Ovary (tissue), 7 donors: ENCODE measurements at regions not wholly inside any gene's neighbourhood (a gene's known extent, or its start where the extent isn't known, plus 50 kb on each side); places are given as distances from the start of the nearest gene placed in this dataset.

Experiments used
- DNase-seq, 5 donors: peaks; one replicate each; pipeline ENCODE4 v3.0.0-alpha.2; 2019 to 2020
- H3K27ac ChIP-seq, 2 donors: fragments of 200-600 bp; one replicate each; pipeline versions ENCODE4 v1.5.1 to v1.8.0; 2019 to 2022
- H3K27me3 ChIP-seq: fragments of 200-600 bp; one replicate; pipeline ENCODE4 v1.8.0; 2022
- H3K36me3 ChIP-seq: fragments of 200-600 bp; sonication (generic); one replicate; pipeline ENCODE4 v1.5.1; 2019
- H3K4me1 ChIP-seq: one replicate; pipeline ENCODE4 v1.8.1; 2013; ENCODE audit warnings: mild to moderate bottlenecking, moderate library complexity; ENCODE audit not compliant: insufficient read depth
- H3K4me3 ChIP-seq: fragments of 200-600 bp; sonication (generic); one replicate; pipeline ENCODE4 v1.5.1; 2017
- H3K9me3 ChIP-seq, 2 donors: fragments of 200-600 bp in 1 of 2; sonication (generic) in 1 of 2; one replicate each; pipeline versions ENCODE4 v1.5.1 to v1.8.1; 2013 to 2019; ENCODE audit warnings: mild to moderate bottlenecking in 1 of 2, moderate library complexity in 1 of 2
- EP300 ChIP-seq: sonication (generic); formaldehyde crosslinking; IDR thresholded peaks from one replicate; pipeline ENCODE4 v1.6.1; 2017; ENCODE audit warnings: antibody characterized with exemption
- POLR2A ChIP-seq: fragments of 450-650 bp; IDR thresholded peaks from one replicate; pipeline ENCODE4 v1.6.1; 2017; ENCODE audit warnings: antibody characterized with exemption, mild to moderate bottlenecking, moderate library complexity
- WGBS, 3 donors: extraction: QIAGEN DNeasy Blood & Tissue Kit in 1 of 3; methylation state at CpG; one replicate each; pipeline versions ENCODE4 v1.1.5 to v1.1.7; 2013 to 2017; 5-methylcytosine and 5-hydroxymethylcytosine counted together
- intact Hi-C, 4 donors: fragments of 100-400 bp; cut with DNase I; formaldehyde crosslinking; loops; one replicate each; pipeline versions ENCODE4 v1.11.0 to v1.15.1; 2022 to 2023
- TF ChIP-seq, protein P1 (sequence below), 3 donors: fragments of 450-650 bp in 2 of 3; fragments of 200-600 bp in 1 of 3; IDR thresholded peaks; one replicate each; pipeline versions ENCODE4 v1.5.1 to v1.8.0; 2016 to 2022; ENCODE audit warnings: antibody characterized with exemption in 3 of 3, mild to moderate bottlenecking in 1 of 3
- donor health status: DM: no; HTN: no; CAD: no; lungs with moderate emphysema.
- donor health status: DM: no; HTN: no; CAD: no.
- donor health status: Bipolar disorder and iron deficiency.
- donor health status: DM: no; HTN: no; CAD: no.
- donor health status: DM: yes; HTN: yes; CAD: no.

GRCh38 chr15:37638116-37638515 is 296.3 kb upstream of the TMCO5A start:
- TF ChIP-seq EP300 (no peak), POLR2A (no peak)
- TF ChIP-seq, protein P1, sequence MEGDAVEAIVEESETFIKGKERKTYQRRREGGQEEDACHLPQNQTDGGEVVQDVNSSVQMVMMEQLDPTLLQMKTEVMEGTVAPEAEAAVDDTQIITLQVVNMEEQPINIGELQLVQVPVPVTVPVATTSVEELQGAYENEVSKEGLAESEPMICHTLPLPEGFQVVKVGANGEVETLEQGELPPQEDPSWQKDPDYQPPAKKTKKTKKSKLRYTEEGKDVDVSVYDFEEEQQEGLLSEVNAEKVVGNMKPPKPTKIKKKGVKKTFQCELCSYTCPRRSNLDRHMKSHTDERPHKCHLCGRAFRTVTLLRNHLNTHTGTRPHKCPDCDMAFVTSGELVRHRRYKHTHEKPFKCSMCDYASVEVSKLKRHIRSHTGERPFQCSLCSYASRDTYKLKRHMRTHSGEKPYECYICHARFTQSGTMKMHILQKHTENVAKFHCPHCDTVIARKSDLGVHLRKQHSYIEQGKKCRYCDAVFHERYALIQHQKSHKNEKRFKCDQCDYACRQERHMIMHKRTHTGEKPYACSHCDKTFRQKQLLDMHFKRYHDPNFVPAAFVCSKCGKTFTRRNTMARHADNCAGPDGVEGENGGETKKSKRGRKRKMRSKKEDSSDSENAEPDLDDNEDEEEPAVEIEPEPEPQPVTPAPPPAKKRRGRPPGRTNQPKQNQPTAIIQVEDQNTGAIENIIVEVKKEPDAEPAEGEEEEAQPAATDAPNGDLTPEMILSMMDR (IDR thresholded peaks at IDR 0.05): no peak
- Histone ChIP-seq H3K27ac (no peak overlapping the region), H3K9me3 (no peaks in the 10 kb centered on the region), H3K4me1 (no peaks in the 10 kb centered on the region), H3K27me3 (no peaks in the 10 kb centered on the region), H3K36me3 (no peaks in the 10 kb centered on the region), H3K4me3 (no peak overlapping the region)
- no peak for DNase-seq
- intact Hi-C loops: no loop called here

- intact Hi-C loops: no loop called here
- no peaks in the 10 kb centered on the region for H3K36me3 ChIP-seq
- H3K27ac ChIP-seq: no peak overlapping the region
- TF ChIP-seq, protein P1 (IDR thresholded peaks at IDR 0.05): no peak
- TF ChIP-seq POLR2A: no peak
- no peak for TF ChIP-seq EP300
- H3K4me3 ChIP-seq: no peak overlapping the region
- no peaks in the 10 kb centered on the region for H3K27me3 ChIP-seq
- no peaks in the 10 kb centered on the region for H3K4me1 ChIP-seq
- no peak for DNase-seq
- H3K9me3 ChIP-seq: no peaks in the 10 kb centered on the region
Measured at GRCh38 chr15:37638691-37639090, 295.7 kb upstream of the TMCO5A start.

GRCh38 chr15:37652646-37653417 is 281.6 kb upstream of the TMCO5A start:
- Histone ChIP-seq H3K27ac (no peak overlapping the region), H3K4me1 (no peaks in the 10 kb centered on the region), H3K4me3 (no peak overlapping the region), H3K9me3 (no peaks in the 10 kb centered on the region), H3K27me3 (no peaks in the 10 kb centered on the region), H3K36me3 (no peaks in the 10 kb centered on the region)
- WGBS, 3 donors: 68 to 76% (median 71%) methylated on average over 2 of the region's 2 CpGs
- intact Hi-C loops: loop anchor here in 1 of 4 donors (5.0 kb wide), 1 partner anchor 51 kb away; no protein-coding TSS in a partner anchor
- no peak for DNase-seq
- TF ChIP-seq, protein P1 (IDR thresholded peaks at IDR 0.05): no peak
- TF ChIP-seq EP300 (no peak), POLR2A (no peak)

DNA sequence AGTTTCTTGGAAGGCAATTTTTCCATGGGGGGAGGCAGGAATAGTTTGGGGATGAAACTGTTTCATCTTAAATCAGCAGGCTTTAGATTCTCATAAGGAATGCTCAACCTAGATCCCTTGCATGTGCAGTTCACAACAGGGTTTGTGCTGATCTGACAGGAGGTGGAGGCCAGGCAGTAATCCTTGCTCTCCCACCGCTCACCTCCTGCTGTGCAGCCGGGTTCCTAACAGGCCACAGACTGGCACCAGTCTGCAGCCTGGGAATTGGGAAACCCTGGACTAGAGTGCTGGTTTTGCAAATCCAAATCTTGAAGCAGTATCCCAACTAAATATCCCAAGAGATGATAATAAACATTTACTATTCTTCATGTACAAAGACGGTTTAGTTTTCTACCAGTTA is 256.3 kb upstream of the TMCO5A start:
- TF ChIP-seq EP300 (no peak), POLR2A (no peak)
- TF ChIP-seq, protein P1 (IDR thresholded peaks at IDR 0.05): no peak
- no peak overlapping the region for H3K4me3 ChIP-seq
- H3K36me3 ChIP-seq: no peaks in the 10 kb centered on the region
- intact Hi-C loops: no loop called here
- no peak overlapping the region for H3K27ac ChIP-seq
- no peaks in the 10 kb centered on the region for H3K4me1 ChIP-seq
- H3K27me3 ChIP-seq: no peaks in the 10 kb centered on the region
- DNase-seq: no peak
- WGBS, 3 donors: 71 to 76% (median 75%) methylated on average over 3 of the region's 3 CpGs
- no peaks in the 10 kb centered on the region for H3K9me3 ChIP-seq
